ENCODE measurements at regions not wholly inside any gene's neighbourhood (a gene's known extent, or its start where the extent isn't known, plus 50 kb on each side); places are given as distances from the start of the nearest gene placed in this dataset.

GRCh38 chr4:58602731-58603359, 1492.7 kb upstream of the IGFBP7 start:
- TF ChIP-seq CTCF (IDR thresholded peaks at IDR 0.05; ENCODE audit: borderline replicate concordance, control extremely low read depth, extremely low read depth, insufficient read depth, missing control alignments), result no peak
- no peak for DNase-seq (ENCODE audit: low spot score)
- in situ Hi-C loops (cut with MboI; ENCODE audit: low sequenced_read_pairs, unreplicated experiment), result no loop called here

- no peak for DNase-seq (ENCODE audit: low spot score)
- in situ Hi-C loops (cut with MboI; ENCODE audit: low sequenced_read_pairs, unreplicated experiment), result no loop called here
- TF ChIP-seq CTCF (IDR thresholded peaks at IDR 0.05; ENCODE audit: borderline replicate concordance, control extremely low read depth, extremely low read depth, insufficient read depth, missing control alignments), result no peak
Observed at GRCh38 chr4:58602022-58602421, 1491.8 kb upstream of the IGFBP7 start.

GRCh38 chr4:58600290-58600689, 1490.1 kb upstream of the IGFBP7 start:
- in situ Hi-C loops (cut with MboI; ENCODE audit: low sequenced_read_pairs, unreplicated experiment), result no loop called here
- no peak for DNase-seq (ENCODE audit: low spot score)
- TF ChIP-seq CTCF (IDR thresholded peaks at IDR 0.05; ENCODE audit: borderline replicate concordance, control extremely low read depth, extremely low read depth, insufficient read depth, missing control alignments), result no peak

GRCh38 chr4:58590722-58591121, 1480.5 kb upstream of the IGFBP7 start:
- no peak for TF ChIP-seq CTCF (IDR thresholded peaks at IDR 0.05; ENCODE audit: borderline replicate concordance, control extremely low read depth, extremely low read depth, insufficient read depth, missing control alignments)
- in situ Hi-C loops (cut with MboI; ENCODE audit: low sequenced_read_pairs, unreplicated experiment), result no loop called here
- no peak for DNase-seq (ENCODE audit: low spot score)

- in situ Hi-C loops (cut with MboI; ENCODE audit: low sequenced_read_pairs, unreplicated experiment), result no loop called here
- DNase-seq (ENCODE audit: low spot score), result no peak
- TF ChIP-seq CTCF (IDR thresholded peaks at IDR 0.05; ENCODE audit: borderline replicate concordance, control extremely low read depth, extremely low read depth, insufficient read depth, missing control alignments), result no peak
Observed at GRCh38 chr4:58587856-58588255, 1477.7 kb upstream of the IGFBP7 start.

GRCh38 chr4:58566260-58566659, 1456.1 kb upstream of the IGFBP7 start:
- no peak for TF ChIP-seq CTCF (IDR thresholded peaks at IDR 0.05; ENCODE audit: borderline replicate concordance, control extremely low read depth, extremely low read depth, insufficient read depth, missing control alignments)
- in situ Hi-C loops (cut with MboI; ENCODE audit: low sequenced_read_pairs, unreplicated experiment), result no loop called here
- DNase-seq (ENCODE audit: low spot score), result no peak
